ENCODE measurements at regions not wholly inside any gene's neighbourhood (a gene's known extent, or its start where the extent isn't known, plus 50 kb on each side); places are given as distances from the start of the nearest gene placed in this dataset.

- TF ChIP-seq ZSCAN4 (tag by site-specific recombination; IDR thresholded peaks at IDR 0.05) (no peak), ZNF248 (tag by site-specific recombination; IDR thresholded peaks at IDR 0.05) (no peak), ZNF843 (tag by site-specific recombination; IDR thresholded peaks at IDR 0.05) (no peak), YY1 (tag by site-specific recombination; IDR thresholded peaks at IDR 0.05) (no peak), ZNF529 (tag by site-specific recombination; IDR thresholded peaks at IDR 0.05; ENCODE audit: insufficient replicate concordance) (no peak), ZNF140 (tag by site-specific recombination; IDR thresholded peaks at IDR 0.05) (no peak), ZNF785 (tag by site-specific recombination; IDR thresholded peaks at IDR 0.05) (no peak), PBX3 (CRISPR knock-in tag; IDR thresholded peaks at IDR 0.05) (no peak)
These were observed 223.7 kb downstream of the IRS1 start (continued) for GRCh38 chr2:226575928-226576327.

- H3K4me3 ChIP-seq (ENCODE audit: low read depth, low read length), result no peak overlapping the region
- ChIA-PET POLR2A (no interaction called here), CTCF (no interaction called here)
- no peaks in the 10 kb centered on the region for H3K36me3 ChIP-seq (ENCODE audit: control insufficient read depth in 2 of 2, insufficient read depth in 1 of 2, low read length in 2 of 2)
- no peak overlapping the region for H3K27ac ChIP-seq (ENCODE audit: extremely low read depth, low read depth, low read length)
- no peaks in the 10 kb centered on the region; the same call in 1 of the 2 replicates for H3K9me3 ChIP-seq (ENCODE audit: control insufficient read depth, insufficient read depth, low read depth, low read length)
- no peaks in the 10 kb centered on the region for H3K4me1 ChIP-seq (ENCODE audit: control insufficient read depth, insufficient read depth, low read length)
- TF ChIP-seq ZNF324 (tag by site-specific recombination; IDR thresholded peaks at IDR 0.05) (no peak), OSR2 (tag by site-specific recombination; IDR thresholded peaks at IDR 0.05) (no peak), ZNF654 (tag by site-specific recombination; IDR thresholded peaks at IDR 0.05; ENCODE audit: low read depth) (no peak), ZNF398 (tag by site-specific recombination; IDR thresholded peaks at IDR 0.05) (no peak), ZNF335 (tag by site-specific recombination; conservative IDR thresholded peaks at IDR 0.05) (no peak), IKZF3 (tag by site-specific recombination; IDR thresholded peaks at IDR 0.05) (no peak), ZBTB17 (tag by site-specific recombination; IDR thresholded peaks at IDR 0.05) (no peak), ZNF280D (tag by site-specific recombination; IDR thresholded peaks at IDR 0.05) (no peak), ZNF362 (tag by site-specific recombination; IDR thresholded peaks at IDR 0.05) (no peak), ZEB2 (tag by site-specific recombination; IDR thresholded peaks at IDR 0.05) (no peak), ZNF202 (tag by site-specific recombination; IDR thresholded peaks at IDR 0.05; ENCODE audit: borderline replicate concordance) (no peak)
These were observed 226.5 kb downstream of the IRS1 start for GRCh38 chr2:226573158-226573557.
